HepG2 (cell line): ENCODE measurements at regions not wholly inside any gene's neighbourhood (a gene's known extent, or its start where the extent isn't known, plus 50 kb on each side); places are given as distances from the start of the nearest gene placed in this dataset.

ENCODE experiments used
- ATAC-seq: fragments of 200-7000 bp; cut with Tn5 transposase; 3 replicates; pipeline ENCODE4 v1.9.1; 2020; ENCODE audit warnings: mild to moderate bottlenecking, moderate library complexity
- BruUV-seq: library from RNA; stranded (reverse); fragments of 400-500 nt; replicated peaks from 2 replicates; lab custom pipeline; 2021; lab: Mats Ljungman, UMichigan
- CTCF ChIA-PET: fragments of 300-600 bp; formaldehyde crosslinking; extraction: SDS; loops from one replicate; lab custom pipeline; 2021; ENCODE audit warnings: low total read pairs, inconsistent platforms, low intra/inter-chr PET ratio; lab: Yijun Ruan, JAX
- POLR2A ChIA-PET: fragments of 350-600 bp; sonication (Branson Sonifier 250); formaldehyde crosslinking; loops from one replicate; lab custom pipeline; 2020; ENCODE audit warnings: antibody characterized with exemption, inconsistent platforms; lab: Yijun Ruan, JAX
- DNase-seq: peaks from one replicate; pipeline ENCODE4 v3.0.0-alpha.2; 2015; ENCODE audit warnings: low spot score
- FAIRE-seq: peaks from 3 replicates; lab custom pipeline; 2011; peaks lifted over from hg19 to GRCh38; lab: Jason Lieb, UNC
- H2AFZ ChIP-seq: one replicate; pipeline ENCODE4 v1.6.1; 2011; ENCODE audit warnings: low read length, inconsistent platforms
- H3K27ac ChIP-seq: fragments of 300-600 bp; 3 replicates; pipeline ENCODE4 v1.8.0; 2011; ENCODE audit warnings: mixed run types, mild to moderate bottlenecking, mixed read lengths, low read length, inconsistent platforms; ENCODE audit not compliant: insufficient read depth; ENCODE audit errors: extremely low read length
- H3K27me3 ChIP-seq, 2 experiments: fragments of 200-600 bp in 1 of 2; 2 replicates in 1 of 2; 3 replicates in 1 of 2; pipeline versions ENCODE4 v1.6.0 to v1.8.0; 2011; ENCODE audit warnings: low read length in 2 of 2, mild to moderate bottlenecking in 2 of 2, moderate library complexity in 2 of 2, inconsistent platforms in 1 of 2; ENCODE audit not compliant: insufficient read depth in 2 of 2, control insufficient read depth in 1 of 2
- H3K36me3 ChIP-seq, 2 experiments: fragments of 200-600 bp in 1 of 2; replicated peaks in 1 of 2; 2 replicates in 1 of 2; 3 replicates in 1 of 2; pipeline versions ENCODE4 v1.5.1 to v1.8.0; 2011; ENCODE audit warnings: low read length in 2 of 2, inconsistent platforms in 1 of 2; ENCODE audit not compliant: insufficient read depth in 2 of 2, control insufficient read depth in 1 of 2
- H3K4me1 ChIP-seq: 2 replicates; pipeline ENCODE4 v1.5.1; 2012; ENCODE audit warnings: low read length, inconsistent platforms; ENCODE audit not compliant: insufficient read depth
- H3K4me2 ChIP-seq: 2 replicates; pipeline ENCODE4 v1.6.0; 2011; ENCODE audit warnings: low read depth, low read length, inconsistent platforms
- H3K4me3 ChIP-seq, 3 experiments: fragments of 200-600 bp in 1 of 3; sonication (generic), shearing (Covaris generic) in 1 of 3; replicated peaks in 1 of 3; 2 replicates each; pipeline ENCODE4 v1.5.1; 2011 to 2016; ENCODE audit warnings: low read length in 3 of 3, inconsistent platforms in 2 of 3, low read depth in 2 of 3, mild to moderate bottlenecking in 2 of 3, control low read depth in 1 of 3, mixed read lengths in 1 of 3; ENCODE audit not compliant: insufficient read depth in 1 of 3
- H3K79me2 ChIP-seq: one replicate; pipeline ENCODE4 v1.6.1; 2011; ENCODE audit warnings: low read length, inconsistent platforms; ENCODE audit not compliant: insufficient read depth
- H3K9ac ChIP-seq: 2 replicates; pipeline ENCODE4 v1.6.0; 2011; ENCODE audit warnings: mild to moderate bottlenecking, low read depth, low read length, inconsistent platforms; ENCODE audit not compliant: insufficient read depth
- H3K9me3 ChIP-seq: 2 replicates; pipeline ENCODE4 v1.5.1; 2012; ENCODE audit warnings: mild to moderate bottlenecking, low read length
- H4K20me1 ChIP-seq: 2 replicates; pipeline ENCODE4 v1.6.0; 2011; ENCODE audit warnings: inconsistent platforms, mild to moderate bottlenecking, low read length, moderate library complexity; ENCODE audit not compliant: insufficient read depth
- CERS6 ChIP-seq: sonication (generic); formaldehyde crosslinking; IDR thresholded peaks from 2 replicates; pipeline ENCODE4 v1.5.0; 2020; ENCODE audit warnings: missing genetic modification reagents
- EZH2 ChIP-seq: conservative IDR thresholded peaks from 2 replicates; pipeline ENCODE4 v1.6.1; 2012; ENCODE audit warnings: mild to moderate bottlenecking, low read depth, low read length, moderate library complexity
- IRF1 ChIP-seq: sonication (generic); formaldehyde crosslinking; IDR thresholded peaks from 2 replicates; pipeline ENCODE4 v1.4.0; 2020; ENCODE audit warnings: low read depth, mild to moderate bottlenecking, missing genetic modification reagents
- IRF2 ChIP-seq: IDR thresholded peaks from 2 replicates; pipeline ENCODE4 v1.6.1; 2018; ENCODE audit warnings: missing genetic modification reagents, missing compliant biosample characterization
- ISL2 ChIP-seq: sonication (generic); formaldehyde crosslinking; IDR thresholded peaks from 2 replicates; pipeline ENCODE4 v1.5.0; 2020; ENCODE audit warnings: missing genetic modification reagents
- MLX ChIP-seq: IDR thresholded peaks from 2 replicates; pipeline ENCODE4 v1.6.1; 2016
- ONECUT2 ChIP-seq: sonication (generic); formaldehyde crosslinking; IDR thresholded peaks from 2 replicates; pipeline ENCODE4 v1.4.0; 2020; ENCODE audit warnings: missing genetic modification reagents
- POLR2A ChIP-seq, 2 experiments: IDR thresholded peaks; 2 replicates each; pipeline ENCODE4 v1.6.1; 2011; ENCODE audit warnings: low read depth in 2 of 2, low read length in 2 of 2, mild to moderate bottlenecking in 1 of 2, moderate library complexity in 1 of 2; ENCODE audit not compliant: insufficient read depth in 1 of 2
- WIZ ChIP-seq: sonication (generic); formaldehyde crosslinking; IDR thresholded peaks from 2 replicates; pipeline ENCODE4 v1.5.1; 2020; ENCODE audit warnings: mild to moderate bottlenecking, missing genetic modification reagents
- ZBTB2 ChIP-seq: sonication (generic); formaldehyde crosslinking; IDR thresholded peaks from 2 replicates; pipeline ENCODE4 v1.8.0; 2022; ENCODE audit warnings: low read depth, missing genetic modification reagents
- ZFP91 ChIP-seq: sonication (generic); formaldehyde crosslinking; IDR thresholded peaks from 2 replicates; pipeline ENCODE4 v1.9.0; 2022; ENCODE audit warnings: missing genetic modification reagents, mild to moderate bottlenecking, borderline replicate concordance
- ZNF24 ChIP-seq: fragments of 450-650 bp; IDR thresholded peaks from 2 replicates; pipeline ENCODE4 v1.6.1; 2017; ENCODE audit warnings: antibody characterized with exemption, mild to moderate bottlenecking
- ZNF274 ChIP-seq: sonication (generic); formaldehyde crosslinking; IDR thresholded peaks from 2 replicates; pipeline ENCODE4 v1.5.1; 2020; ENCODE audit warnings: mild to moderate bottlenecking, missing genetic modification reagents
- ZNF326 ChIP-seq: sonication (generic); formaldehyde crosslinking; IDR thresholded peaks from 2 replicates; pipeline ENCODE4 v1.4.0; 2020; ENCODE audit warnings: missing genetic modification reagents, borderline replicate concordance
- ZNF451 ChIP-seq: sonication (generic); formaldehyde crosslinking; IDR thresholded peaks from 2 replicates; pipeline ENCODE4 v1.5.0; 2020; ENCODE audit warnings: mild to moderate bottlenecking, missing genetic modification reagents
- ZNF652 ChIP-seq: IDR thresholded peaks from 2 replicates; pipeline ENCODE4 v1.6.1; 2016; ENCODE audit warnings: low read depth, borderline replicate concordance
- ZNF782 ChIP-seq: sonication (generic); formaldehyde crosslinking; IDR thresholded peaks from 2 replicates; pipeline ENCODE4 v1.4.0; 2020; ENCODE audit warnings: missing genetic modification reagents, mild to moderate bottlenecking, borderline replicate concordance
- WGBS: methylation state at CpG from one replicate; pipeline ENCODE4 v1.1.6; 2017; ENCODE audit warnings: low lambda C conversion rate; 5-methylcytosine and 5-hydroxymethylcytosine counted together
- in situ Hi-C: cut with HindIII; loops from 2 replicates; pipeline ENCODE4 v1.10.0; 2017; ENCODE audit warnings: low pct_unique_long_range_greater_than_20kb; ENCODE audit not compliant: extremely low pct_ligation_motif_present
- intact Hi-C: fragments of 100-400 bp; cut with micrococcal nuclease; formaldehyde crosslinking; loops from one replicate; pipeline ENCODE4 v1.10.0; 2022; ENCODE audit not compliant: unreplicated experiment

GRCh38 chr5:135753990-135754389, 80.5 kb upstream of the SLC25A48 start:
- in situ Hi-C loops, result no loop called here
- FAIRE-seq, result no peak

More at GRCh38 chr5:135753990-135754389, 80.5 kb upstream of the SLC25A48 start:
- intact Hi-C loops, result no loop called here
- TF ChIP-seq ISL2 (CRISPR knock-in tag) (no peak), ZNF326 (CRISPR knock-in tag) (no peak), IRF1 (CRISPR knock-in tag) (no peak), ZNF451 (CRISPR knock-in tag) (no peak), ZBTB2 (no peak), IRF2 (CRISPR knock-in tag) (no peak), ZFP91 (CRISPR knock-in tag) (no peak), ZNF652 (no peak), WIZ (CRISPR knock-in tag) (no peak), POLR2A (IDR thresholded peaks at IDR 0.05; ENCODE audit: insufficient read depth in 1 of 2, low read depth in 2 of 2, low read length in 2 of 2) (no peak), ZNF782 (no peak), EZH2 (no peak), MLX (CRISPR knock-in tag) (no peak), ONECUT2 (CRISPR knock-in tag) (no peak), ZNF24 (no peak), ZNF274 (CRISPR knock-in tag) (no peak), CERS6 (CRISPR knock-in tag) (no peak)
- no peak overlapping the region for H3K4me3 ChIP-seq
- POLR2A ChIA-PET, result no interaction called here
- no peak for ATAC-seq
- BruUV-seq, result no TSS peak
- no peaks in the 10 kb centered on the region for H3K27me3 ChIP-seq
- no peak overlapping the region for H3K4me2 ChIP-seq
- no peak overlapping the region for H3K27ac ChIP-seq
- DNase-seq, result no peak
- H3K36me3 ChIP-seq, result no peaks in the 10 kb centered on the region
- no peaks in the 10 kb centered on the region for H4K20me1 ChIP-seq
- H3K9me3 ChIP-seq, result no peaks in the 10 kb centered on the region
- no peak overlapping the region for H3K9ac ChIP-seq
- no peaks in the 10 kb centered on the region for H3K4me1 ChIP-seq
- whole genome bisulfite sequencing, result 22% methylated on average over 5 of the region's 5 CpGs
- H3K79me2 ChIP-seq, result no peaks in the 10 kb centered on the region
- no peak overlapping the region for H2AFZ ChIP-seq
- CTCF ChIA-PET, result no interaction called here
